ENCODE measurements at regions not wholly inside any gene's neighbourhood (a gene's known extent, or its start where the extent isn't known, plus 50 kb on each side); places are given as distances from the start of the nearest gene placed in this dataset.

- BruUV-seq (replicated peaks), result no TSS peak
- Histone ChIP-seq H3K4me2 (ENCODE audit: low read length) (no peak overlapping the region), H4K20me1 (ENCODE audit: insufficient read depth) (no peaks in the 10 kb centered on the region), H3K27me3 (ENCODE audit: insufficient read depth, low read length) (no peaks in the 10 kb centered on the region), H3K9me3 (ENCODE audit: control insufficient read depth in 1 of 2, insufficient read depth in 1 of 2, low read depth in 1 of 2, low read length in 2 of 2) (no peaks in the 10 kb centered on the region), H3K9ac (ENCODE audit: low read length) (no peak overlapping the region), H3K4me3 (replicated peaks in 1 of 2; ENCODE audit: low read depth in 1 of 2, low read length in 2 of 2) (no peak overlapping the region), H2AFZ (ENCODE audit: low read depth, low read length, poor library complexity, severe bottlenecking) (no peak overlapping the region), H3K9me2 (ENCODE audit: insufficient read depth) (no peaks in the 10 kb centered on the region), H3K79me2 (ENCODE audit: insufficient read depth, low read length) (no peaks in the 10 kb centered on the region), H3K36me3 (ENCODE audit: control insufficient read depth in 1 of 2, insufficient read depth in 2 of 2, low read length in 2 of 2) (no peaks in the 10 kb centered on the region), H3K27ac (ENCODE audit: low read depth, low read length) (no peak overlapping the region), H3K4me1 (ENCODE audit: control insufficient read depth in 1 of 2, insufficient read depth in 2 of 2, low read length in 2 of 2) (peaks cover 0 to 6% of the 10 kb centered on the region in 2 experiments; a peak in 1 of 4 replicates)
- DNase-seq (ENCODE audit: low read depth, low spot score), result no peak
- ChIA-PET RAD21 (ENCODE audit: low non-redundant PET in 1 of 2, low total read pairs in 2 of 2, uncharacterized antibody in 2 of 2, unreplicated experiment in 2 of 2) (no interaction called here), POLR2A (no interaction called here), CTCF (no interaction called here)
- TF ChIP-seq CEBPB (IDR thresholded peaks at IDR 0.05; ENCODE audit: low read depth), result no peak
- no peak for TF ChIP-seq POLR2A (IDR thresholded peaks at IDR 0.05; ENCODE audit: borderline replicate concordance, extremely low read depth, insufficient read depth, insufficient read length)
- no peak for TF ChIP-seq YY1 (IDR thresholded peaks at IDR 0.05; ENCODE audit: extremely low read depth, insufficient replicate concordance, low read depth, low read length)
- TF ChIP-seq, protein P1, sequence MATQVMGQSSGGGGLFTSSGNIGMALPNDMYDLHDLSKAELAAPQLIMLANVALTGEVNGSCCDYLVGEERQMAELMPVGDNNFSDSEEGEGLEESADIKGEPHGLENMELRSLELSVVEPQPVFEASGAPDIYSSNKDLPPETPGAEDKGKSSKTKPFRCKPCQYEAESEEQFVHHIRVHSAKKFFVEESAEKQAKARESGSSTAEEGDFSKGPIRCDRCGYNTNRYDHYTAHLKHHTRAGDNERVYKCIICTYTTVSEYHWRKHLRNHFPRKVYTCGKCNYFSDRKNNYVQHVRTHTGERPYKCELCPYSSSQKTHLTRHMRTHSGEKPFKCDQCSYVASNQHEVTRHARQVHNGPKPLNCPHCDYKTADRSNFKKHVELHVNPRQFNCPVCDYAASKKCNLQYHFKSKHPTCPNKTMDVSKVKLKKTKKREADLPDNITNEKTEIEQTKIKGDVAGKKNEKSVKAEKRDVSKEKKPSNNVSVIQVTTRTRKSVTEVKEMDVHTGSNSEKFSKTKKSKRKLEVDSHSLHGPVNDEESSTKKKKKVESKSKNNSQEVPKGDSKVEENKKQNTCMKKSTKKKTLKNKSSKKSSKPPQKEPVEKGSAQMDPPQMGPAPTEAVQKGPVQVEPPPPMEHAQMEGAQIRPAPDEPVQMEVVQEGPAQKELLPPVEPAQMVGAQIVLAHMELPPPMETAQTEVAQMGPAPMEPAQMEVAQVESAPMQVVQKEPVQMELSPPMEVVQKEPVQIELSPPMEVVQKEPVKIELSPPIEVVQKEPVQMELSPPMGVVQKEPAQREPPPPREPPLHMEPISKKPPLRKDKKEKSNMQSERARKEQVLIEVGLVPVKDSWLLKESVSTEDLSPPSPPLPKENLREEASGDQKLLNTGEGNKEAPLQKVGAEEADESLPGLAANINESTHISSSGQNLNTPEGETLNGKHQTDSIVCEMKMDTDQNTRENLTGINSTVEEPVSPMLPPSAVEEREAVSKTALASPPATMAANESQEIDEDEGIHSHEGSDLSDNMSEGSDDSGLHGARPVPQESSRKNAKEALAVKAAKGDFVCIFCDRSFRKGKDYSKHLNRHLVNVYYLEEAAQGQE (IDR thresholded peaks at IDR 0.05; ENCODE audit: low read depth), result no peak
- TF ChIP-seq MAX (IDR thresholded peaks at IDR 0.05), result no peak
- TF ChIP-seq EGR1 (IDR thresholded peaks at IDR 0.05; ENCODE audit: low read depth), result no peak
- intact Hi-C loops (cut with micrococcal nuclease), result no loop called here
- no peak for ATAC-seq
Observed at GRCh38 chr4:178293601-178294000, 851.4 kb upstream of the AGA start.

DNA sequence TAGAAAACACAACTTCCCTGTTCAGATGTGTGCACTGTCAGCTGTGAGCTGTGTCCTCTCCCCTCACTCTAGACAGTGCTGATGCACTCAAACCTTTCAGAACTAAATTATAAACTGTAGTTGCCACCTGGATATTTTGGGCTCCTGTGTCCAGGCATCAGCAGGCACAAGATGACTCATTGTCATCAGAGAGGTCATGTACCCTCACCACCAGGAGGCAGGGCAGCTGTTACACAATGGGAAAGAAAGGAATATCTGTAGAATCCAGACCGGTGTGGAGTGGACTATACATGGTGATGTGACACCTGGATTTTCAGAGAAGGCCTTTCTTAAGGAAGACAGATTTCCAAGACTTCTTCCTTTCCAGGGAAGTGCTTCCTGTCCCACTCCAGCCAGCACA, 854.4 kb upstream of the AGA start:
- no peaks in the 10 kb centered on the region for H3K9me2 ChIP-seq (ENCODE audit: insufficient read depth)
- H4K20me1 ChIP-seq (ENCODE audit: insufficient read depth), result no peaks in the 10 kb centered on the region
- H3K27ac ChIP-seq (ENCODE audit: low read depth, low read length), result no peak overlapping the region
- H3K36me3 ChIP-seq (ENCODE audit: control insufficient read depth in 1 of 2, insufficient read depth in 2 of 2, low read length in 2 of 2), result no peaks in the 10 kb centered on the region
- ChIA-PET POLR2A (no interaction called here), RAD21 (ENCODE audit: low non-redundant PET in 1 of 2, low total read pairs in 2 of 2, uncharacterized antibody in 2 of 2, unreplicated experiment in 2 of 2) (no interaction called here), CTCF (no interaction called here)
- H3K4me3 ChIP-seq (replicated peaks in 1 of 2; ENCODE audit: low read depth in 1 of 2, low read length in 2 of 2), result no peak overlapping the region
- H3K9me3 ChIP-seq (ENCODE audit: control insufficient read depth in 1 of 2, insufficient read depth in 1 of 2, low read depth in 1 of 2, low read length in 2 of 2), result no peaks in the 10 kb centered on the region
- intact Hi-C loops (cut with micrococcal nuclease), result no loop called here
- H3K4me1 ChIP-seq (ENCODE audit: control insufficient read depth in 1 of 2, insufficient read depth in 2 of 2, low read length in 2 of 2), result peaks cover 0 to 6% of the 10 kb centered on the region in 2 experiments; a peak in 1 of 4 replicates
- no peaks in the 10 kb centered on the region for H3K79me2 ChIP-seq (ENCODE audit: insufficient read depth, low read length)
- H3K9ac ChIP-seq (ENCODE audit: low read length), result no peak overlapping the region
- H3K4me2 ChIP-seq (ENCODE audit: low read length), result no peak overlapping the region
- ATAC-seq (peak; percentile 87), DNase-seq (ENCODE audit: low read depth, low spot score) (no peak)
- BruUV-seq (replicated peaks), result no TSS peak
- no peaks in the 10 kb centered on the region for H3K27me3 ChIP-seq (ENCODE audit: insufficient read depth, low read length)
- H2AFZ ChIP-seq (ENCODE audit: low read depth, low read length, poor library complexity, severe bottlenecking), result no peak overlapping the region
- TF ChIP-seq EZH2 (IDR thresholded peaks at IDR 0.05), result no peak
- TF ChIP-seq ZBTB33 (IDR thresholded peaks at IDR 0.05; ENCODE audit: extremely low read depth, insufficient replicate concordance, low read length), result no peak
- no peak for TF ChIP-seq EZH2phosphoT487 (IDR thresholded peaks at IDR 0.05; ENCODE audit: borderline replicate concordance)
- TF ChIP-seq FOSL1 (IDR thresholded peaks at IDR 0.05; ENCODE audit: low read depth), result peak; percentile 48; the same call in 1 of the 2 replicates
- no peak for TF ChIP-seq ATF3 (IDR thresholded peaks at IDR 0.05)
- peak; percentile 27; the same call in 1 of the 2 replicates for TF ChIP-seq CBX3 (IDR thresholded peaks at IDR 0.05; ENCODE audit: low read depth)
- TF ChIP-seq SRF (IDR thresholded peaks at IDR 0.05; ENCODE audit: low read depth), result no peak
- peak; percentile 40 for TF ChIP-seq RAD21 (IDR thresholded peaks at IDR 0.05; ENCODE audit: low read depth)
- TF ChIP-seq MAX (IDR thresholded peaks at IDR 0.05), result no peak

Data from HCT116 (cell line).